IPS-18a (cell line): ENCODE measurements at regions not wholly inside any gene's neighbourhood (a gene's known extent, or its start where the extent isn't known, plus 50 kb on each side); places are given as distances from the start of the nearest gene placed in this dataset.

ENCODE experiments used
- H3K27ac ChIP-seq: one replicate; pipeline ENCODE4 v1.5.1; 2013; ENCODE audit warnings: low read length
- H3K27me3 ChIP-seq: one replicate; pipeline ENCODE4 v1.6.1; 2013; ENCODE audit warnings: mild to moderate bottlenecking, low read length; ENCODE audit not compliant: control insufficient read depth, insufficient read depth
- H3K36me3 ChIP-seq: one replicate; pipeline ENCODE4 v1.6.1; 2013; ENCODE audit warnings: low read depth, low read length; ENCODE audit not compliant: control insufficient read depth
- H3K4me1 ChIP-seq: one replicate; pipeline ENCODE4 v1.6.1; 2013; ENCODE audit warnings: low read depth, low read length; ENCODE audit not compliant: control insufficient read depth
- H3K4me3 ChIP-seq: one replicate; pipeline ENCODE4 v1.5.1; 2013; ENCODE audit warnings: low read length
- H3K9ac ChIP-seq: one replicate; pipeline ENCODE4 v1.6.1; 2013; ENCODE audit warnings: mild to moderate bottlenecking, low read length, moderate library complexity
- H3K9me3 ChIP-seq: one replicate; pipeline ENCODE4 v1.6.1; 2013; ENCODE audit warnings: low read depth, low read length; ENCODE audit not compliant: control insufficient read depth

- H3K27ac ChIP-seq = no peak overlapping the region
- H3K36me3 ChIP-seq = no peaks in the 10 kb centered on the region
- no peak overlapping the region for H3K9ac ChIP-seq
- no peak overlapping the region for H3K4me3 ChIP-seq
- H3K27me3 ChIP-seq = no peaks in the 10 kb centered on the region
- no peaks in the 10 kb centered on the region for H3K9me3 ChIP-seq
- H3K4me1 ChIP-seq = peaks cover 11% of the 10 kb centered on the region
These were observed 171.9 kb upstream of the NRP1 start for GRCh38 chr10:33506391-33506790.

- H3K27me3 ChIP-seq = no peaks in the 10 kb centered on the region
- no peaks in the 10 kb centered on the region for H3K36me3 ChIP-seq
- H3K9ac ChIP-seq = no peak overlapping the region
- H3K4me3 ChIP-seq = no peak overlapping the region
- no peak overlapping the region for H3K27ac ChIP-seq
- H3K4me1 ChIP-seq = no peaks in the 10 kb centered on the region
- no peaks in the 10 kb centered on the region for H3K9me3 ChIP-seq
These were observed 166.7 kb upstream of the NRP1 start for GRCh38 chr10:33501161-33501560.

- no peak overlapping the region for H3K4me3 ChIP-seq
- H3K4me1 ChIP-seq = peaks cover 9% of the 10 kb centered on the region
- no peak overlapping the region for H3K27ac ChIP-seq
- no peaks in the 10 kb centered on the region for H3K36me3 ChIP-seq
- no peaks in the 10 kb centered on the region for H3K27me3 ChIP-seq
- H3K9me3 ChIP-seq = no peaks in the 10 kb centered on the region
- no peak overlapping the region for H3K9ac ChIP-seq
These were observed 164.0 kb upstream of the NRP1 start for GRCh38 chr10:33498391-33498891.

- Histone ChIP-seq H3K27me3 (no peaks in the 10 kb centered on the region), H3K36me3 (no peaks in the 10 kb centered on the region), H3K27ac (no peak overlapping the region), H3K4me1 (peaks cover 9% of the 10 kb centered on the region), H3K4me3 (no peak overlapping the region), H3K9ac (no peak overlapping the region), H3K9me3 (no peaks in the 10 kb centered on the region)
These were observed 162.9 kb upstream of the NRP1 start for GRCh38 chr10:33497338-33497737.

- no peak overlapping the region for H3K4me3 ChIP-seq
- no peaks in the 10 kb centered on the region for H3K27me3 ChIP-seq
- no peak overlapping the region for H3K27ac ChIP-seq
- H3K4me1 ChIP-seq = peaks cover 9% of the 10 kb centered on the region
- H3K9ac ChIP-seq = no peak overlapping the region
- no peaks in the 10 kb centered on the region for H3K36me3 ChIP-seq
- H3K9me3 ChIP-seq = no peaks in the 10 kb centered on the region
These were observed 161.6 kb upstream of the NRP1 start for GRCh38 chr10:33496096-33496495.

- H3K9ac ChIP-seq = no peak overlapping the region
- peaks cover 9% of the 10 kb centered on the region for H3K4me1 ChIP-seq
- H3K36me3 ChIP-seq = no peaks in the 10 kb centered on the region
- H3K27ac ChIP-seq = no peak overlapping the region
- H3K4me3 ChIP-seq = no peak overlapping the region
- no peaks in the 10 kb centered on the region for H3K9me3 ChIP-seq
- H3K27me3 ChIP-seq = no peaks in the 10 kb centered on the region
These were observed 160.3 kb upstream of the NRP1 start for GRCh38 chr10:33494694-33495265.

GRCh38 chr10:33493978-33494377 is 159.5 kb upstream of the NRP1 start:
- Histone ChIP-seq H3K4me3 (no peak overlapping the region), H3K27ac (no peak overlapping the region), H3K9ac (no peak overlapping the region), H3K36me3 (no peaks in the 10 kb centered on the region), H3K4me1 (peaks cover 9% of the 10 kb centered on the region), H3K9me3 (no peaks in the 10 kb centered on the region), H3K27me3 (no peaks in the 10 kb centered on the region)

- H3K36me3 ChIP-seq = no peaks in the 10 kb centered on the region
- no peak overlapping the region for H3K4me3 ChIP-seq
- H3K9me3 ChIP-seq = no peaks in the 10 kb centered on the region
- H3K27me3 ChIP-seq = no peaks in the 10 kb centered on the region
- no peak overlapping the region for H3K27ac ChIP-seq
- no peak overlapping the region for H3K9ac ChIP-seq
- H3K4me1 ChIP-seq = peaks cover 9% of the 10 kb centered on the region
These were observed 159.0 kb upstream of the NRP1 start for GRCh38 chr10:33493497-33493896.

- Histone ChIP-seq H3K27me3 (no peaks in the 10 kb centered on the region), H3K27ac (no peak overlapping the region), H3K4me3 (no peak overlapping the region), H3K9ac (no peak overlapping the region), H3K9me3 (no peaks in the 10 kb centered on the region), H3K36me3 (no peaks in the 10 kb centered on the region), H3K4me1 (peaks cover 9% of the 10 kb centered on the region)
These were observed 158.4 kb upstream of the NRP1 start for GRCh38 chr10:33492701-33493345.

- no peak overlapping the region for H3K4me3 ChIP-seq
- no peaks in the 10 kb centered on the region for H3K27me3 ChIP-seq
- H3K4me1 ChIP-seq = peaks cover 17% of the 10 kb centered on the region
- H3K9ac ChIP-seq = no peak overlapping the region
- no peaks in the 10 kb centered on the region for H3K36me3 ChIP-seq
- no peak overlapping the region for H3K27ac ChIP-seq
- no peaks in the 10 kb centered on the region for H3K9me3 ChIP-seq
These were observed 155.2 kb upstream of the NRP1 start for GRCh38 chr10:33489501-33490176.

- Histone ChIP-seq H3K27ac (no peak overlapping the region), H3K9ac (no peak overlapping the region), H3K27me3 (no peaks in the 10 kb centered on the region), H3K9me3 (no peaks in the 10 kb centered on the region), H3K4me1 (peaks cover 23% of the 10 kb centered on the region), H3K36me3 (no peaks in the 10 kb centered on the region), H3K4me3 (no peak overlapping the region)
These were observed 152.7 kb upstream of the NRP1 start for GRCh38 chr10:33487014-33487776.
